HL-60 (cell line): ENCODE measurements at regions not wholly inside any gene's neighbourhood (a gene's known extent, or its start where the extent isn't known, plus 50 kb on each side); places are given as distances from the start of the nearest gene placed in this dataset.

Experiments
- DNase-seq, 2 experiments: peaks; one replicate each; pipeline ENCODE4 v3.0.0-alpha.2; 2010 to 2020; ENCODE audit warnings: low read depth in 1 of 2, low spot score in 1 of 2
- H3K27ac ChIP-seq: fragments of 250-450 bp; sonication (Bioruptor Pico); replicated peaks from 2 replicates; pipeline ENCODE4 v1.5.1; 2020; ENCODE audit warnings: mild to moderate bottlenecking, moderate library complexity
- H3K27me3 ChIP-seq: fragments of 250-450 bp; sonication (Bioruptor Pico); 2 replicates; pipeline ENCODE4 v1.5.1; 2021; ENCODE audit warnings: mild to moderate bottlenecking, moderate library complexity; ENCODE audit not compliant: insufficient read depth, poor library complexity, severe bottlenecking
- H3K4me3 ChIP-seq: replicated peaks from 2 replicates; pipeline ENCODE4 v1.5.1; 2011; ENCODE audit warnings: mild to moderate bottlenecking, control low read depth, low read length; ENCODE audit not compliant: insufficient read depth
- GABPA ChIP-seq: IDR thresholded peaks from 2 replicates; pipeline ENCODE4 v1.6.1; 2012; ENCODE audit warnings: low read depth
- POLR2AphosphoS5 ChIP-seq: IDR thresholded peaks from 2 replicates; pipeline ENCODE4 v1.6.1; 2012; ENCODE audit warnings: low read depth
- SPI1 ChIP-seq: IDR thresholded peaks from 2 replicates; pipeline ENCODE4 v1.6.1; 2012; ENCODE audit warnings: low read depth, mild to moderate bottlenecking, borderline replicate concordance
- TF ChIP-seq, protein P1 (sequence below): IDR thresholded peaks from 2 replicates; pipeline ENCODE4 v1.6.1; 2012; ENCODE audit warnings: low read depth; ENCODE audit not compliant: insufficient replicate concordance
- TF ChIP-seq, protein P2 (sequence below): IDR thresholded peaks from one replicate; pipeline ENCODE4 v1.5.1; 2011; ENCODE audit warnings: low read length, control low read depth, inconsistent platforms; ENCODE audit not compliant: insufficient read depth

DNA sequence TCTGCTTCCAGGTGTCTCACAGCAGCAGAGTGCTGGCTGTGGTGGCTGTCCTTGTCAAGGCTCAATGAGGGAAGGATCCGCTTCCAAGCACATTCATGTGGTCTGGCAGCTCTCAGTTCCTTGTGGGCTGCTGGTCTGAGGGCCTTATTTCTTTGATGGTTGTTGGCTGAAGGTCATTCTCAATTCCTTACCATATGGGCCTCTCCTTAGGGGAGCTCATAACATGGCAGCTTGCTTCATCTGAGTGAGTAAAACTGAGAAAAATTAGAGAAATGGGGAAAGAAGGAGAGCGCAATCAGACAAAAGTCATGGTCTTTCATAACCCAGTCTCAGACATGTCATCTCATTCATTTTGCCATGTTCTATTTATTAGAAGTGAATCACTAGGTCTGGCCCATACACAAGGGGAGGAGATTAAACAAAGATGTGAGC, 81.7 kb upstream of the TSPAN2 start:
- no peak overlapping the region for H3K4me3 ChIP-seq
- DNase-seq = no peak
- H3K27ac ChIP-seq = no peak overlapping the region
- H3K27me3 ChIP-seq = no peaks in the 10 kb centered on the region
- TF ChIP-seq POLR2AphosphoS5 = no peak
- TF ChIP-seq, protein P1, sequence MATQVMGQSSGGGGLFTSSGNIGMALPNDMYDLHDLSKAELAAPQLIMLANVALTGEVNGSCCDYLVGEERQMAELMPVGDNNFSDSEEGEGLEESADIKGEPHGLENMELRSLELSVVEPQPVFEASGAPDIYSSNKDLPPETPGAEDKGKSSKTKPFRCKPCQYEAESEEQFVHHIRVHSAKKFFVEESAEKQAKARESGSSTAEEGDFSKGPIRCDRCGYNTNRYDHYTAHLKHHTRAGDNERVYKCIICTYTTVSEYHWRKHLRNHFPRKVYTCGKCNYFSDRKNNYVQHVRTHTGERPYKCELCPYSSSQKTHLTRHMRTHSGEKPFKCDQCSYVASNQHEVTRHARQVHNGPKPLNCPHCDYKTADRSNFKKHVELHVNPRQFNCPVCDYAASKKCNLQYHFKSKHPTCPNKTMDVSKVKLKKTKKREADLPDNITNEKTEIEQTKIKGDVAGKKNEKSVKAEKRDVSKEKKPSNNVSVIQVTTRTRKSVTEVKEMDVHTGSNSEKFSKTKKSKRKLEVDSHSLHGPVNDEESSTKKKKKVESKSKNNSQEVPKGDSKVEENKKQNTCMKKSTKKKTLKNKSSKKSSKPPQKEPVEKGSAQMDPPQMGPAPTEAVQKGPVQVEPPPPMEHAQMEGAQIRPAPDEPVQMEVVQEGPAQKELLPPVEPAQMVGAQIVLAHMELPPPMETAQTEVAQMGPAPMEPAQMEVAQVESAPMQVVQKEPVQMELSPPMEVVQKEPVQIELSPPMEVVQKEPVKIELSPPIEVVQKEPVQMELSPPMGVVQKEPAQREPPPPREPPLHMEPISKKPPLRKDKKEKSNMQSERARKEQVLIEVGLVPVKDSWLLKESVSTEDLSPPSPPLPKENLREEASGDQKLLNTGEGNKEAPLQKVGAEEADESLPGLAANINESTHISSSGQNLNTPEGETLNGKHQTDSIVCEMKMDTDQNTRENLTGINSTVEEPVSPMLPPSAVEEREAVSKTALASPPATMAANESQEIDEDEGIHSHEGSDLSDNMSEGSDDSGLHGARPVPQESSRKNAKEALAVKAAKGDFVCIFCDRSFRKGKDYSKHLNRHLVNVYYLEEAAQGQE = no peak
- TF ChIP-seq, protein P2, sequence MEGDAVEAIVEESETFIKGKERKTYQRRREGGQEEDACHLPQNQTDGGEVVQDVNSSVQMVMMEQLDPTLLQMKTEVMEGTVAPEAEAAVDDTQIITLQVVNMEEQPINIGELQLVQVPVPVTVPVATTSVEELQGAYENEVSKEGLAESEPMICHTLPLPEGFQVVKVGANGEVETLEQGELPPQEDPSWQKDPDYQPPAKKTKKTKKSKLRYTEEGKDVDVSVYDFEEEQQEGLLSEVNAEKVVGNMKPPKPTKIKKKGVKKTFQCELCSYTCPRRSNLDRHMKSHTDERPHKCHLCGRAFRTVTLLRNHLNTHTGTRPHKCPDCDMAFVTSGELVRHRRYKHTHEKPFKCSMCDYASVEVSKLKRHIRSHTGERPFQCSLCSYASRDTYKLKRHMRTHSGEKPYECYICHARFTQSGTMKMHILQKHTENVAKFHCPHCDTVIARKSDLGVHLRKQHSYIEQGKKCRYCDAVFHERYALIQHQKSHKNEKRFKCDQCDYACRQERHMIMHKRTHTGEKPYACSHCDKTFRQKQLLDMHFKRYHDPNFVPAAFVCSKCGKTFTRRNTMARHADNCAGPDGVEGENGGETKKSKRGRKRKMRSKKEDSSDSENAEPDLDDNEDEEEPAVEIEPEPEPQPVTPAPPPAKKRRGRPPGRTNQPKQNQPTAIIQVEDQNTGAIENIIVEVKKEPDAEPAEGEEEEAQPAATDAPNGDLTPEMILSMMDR = no peak
- TF ChIP-seq SPI1 = no peak
- no peak for TF ChIP-seq GABPA

DNA sequence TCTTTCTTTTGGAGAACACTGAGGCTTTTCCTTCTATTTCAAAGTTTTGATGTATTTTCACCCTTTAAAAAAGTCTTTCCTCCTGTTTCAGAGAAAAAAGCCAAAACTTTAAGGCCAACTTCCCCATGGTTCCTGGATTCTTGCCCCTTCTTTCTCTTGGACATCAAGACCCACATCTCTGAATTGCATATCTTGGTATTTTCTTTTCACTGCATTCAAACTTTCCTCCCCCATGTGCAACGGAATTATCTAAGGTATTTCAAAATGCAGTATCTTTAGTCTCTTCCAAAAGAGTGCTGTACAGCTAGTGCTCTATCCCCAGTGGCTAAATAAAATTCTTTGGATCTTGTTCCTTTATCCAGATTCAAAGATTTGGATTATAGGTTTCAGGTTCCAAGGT, 81.1 kb upstream of the TSPAN2 start:
- TF ChIP-seq, protein P1 = no peak
- TF ChIP-seq SPI1 = no peak
- no peak for TF ChIP-seq POLR2AphosphoS5
- TF ChIP-seq, protein P2 = no peak
- no peak for TF ChIP-seq GABPA
- no peak for DNase-seq
- Histone ChIP-seq H3K27me3 (no peaks in the 10 kb centered on the region), H3K4me3 (no peak overlapping the region), H3K27ac (no peak overlapping the region)

DNA sequence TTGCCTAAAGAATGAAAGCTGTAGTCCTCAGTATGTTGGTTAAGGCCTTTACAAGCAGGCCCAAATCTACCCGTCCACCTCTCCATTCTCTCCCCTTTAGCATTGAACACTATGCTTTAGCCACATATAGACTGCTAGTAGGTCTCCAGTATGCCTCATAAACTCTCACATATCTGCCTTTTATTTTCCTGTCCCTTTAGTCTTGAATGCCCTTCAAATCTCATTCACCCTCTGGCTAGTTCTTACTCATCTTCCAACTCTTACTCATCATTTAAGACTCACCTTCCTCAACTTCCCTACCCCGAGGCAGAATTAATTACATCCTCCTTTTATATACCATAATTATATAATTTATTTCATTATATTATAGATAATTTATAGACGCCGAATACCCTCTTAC, 78.7 kb upstream of the TSPAN2 start:
- DNase-seq = no peak

More for the DNA sequence above, 78.7 kb upstream of the TSPAN2 start:
- H3K27me3 ChIP-seq = no peaks in the 10 kb centered on the region
- no peak overlapping the region for H3K27ac ChIP-seq
- H3K4me3 ChIP-seq = no peak overlapping the region
- TF ChIP-seq POLR2AphosphoS5 (no peak), GABPA (no peak), SPI1 (no peak)
- TF ChIP-seq, protein P1 = no peak
- TF ChIP-seq, protein P2 = no peak
